WTC11 (cell line): ENCODE measurements at regions not wholly inside any gene's neighbourhood (a gene's known extent, or its start where the extent isn't known, plus 50 kb on each side); places are given as distances from the start of the nearest gene placed in this dataset.
A peak's percentile ranks its signal among the peaks of the same experiment; 100 is the strongest.

Source experiments
- ATAC-seq: fragments of 200-7000 bp; cut with Tn5 transposase; 2 replicates; pipeline ENCODE4 v1.10.0; 2021; ENCODE audit warnings: mild to moderate bottlenecking, moderate library complexity
- CTCF ChIA-PET: fragments of 300-600 bp; sonication (Branson Sonifier 250); formaldehyde crosslinking; loops from one replicate; lab custom pipeline; 2021; ENCODE audit warnings: antibody characterized with exemption; lab: Charles Lee
- POLR2A ChIA-PET: fragments of 350-600 bp; sonication (Branson Sonifier 250); formaldehyde crosslinking; loops from one replicate; lab custom pipeline; 2021; ENCODE audit warnings: antibody characterized with exemption; lab: Charles Lee
- DNase-seq: peaks from one replicate; pipeline ENCODE4 v3.0.0; 2021; ENCODE audit warnings: low spot score
- H3K27ac Mint-ChIP-seq: 2 replicates; pipeline ENCODE4 v1.8.0; 2021; ENCODE audit warnings: mixed read lengths
- H3K27me3 Mint-ChIP-seq: 2 replicates; pipeline ENCODE4 v1.8.0; 2021; ENCODE audit warnings: low read depth, mild to moderate bottlenecking, moderate library complexity, mixed read lengths
- H3K36me3 Mint-ChIP-seq: 2 replicates; pipeline ENCODE4 v1.8.0; 2021; ENCODE audit warnings: mixed read lengths
- H3K4me1 Mint-ChIP-seq: 2 replicates; pipeline ENCODE4 v1.8.0; 2022; ENCODE audit warnings: mixed read lengths
- H3K4me3 Mint-ChIP-seq: 2 replicates; pipeline ENCODE4 v1.8.0; 2021; ENCODE audit warnings: mild to moderate bottlenecking, moderate library complexity, mixed read lengths
- H3K9me3 Mint-ChIP-seq: 2 replicates; pipeline ENCODE4 v1.8.0; 2021; ENCODE audit warnings: mixed read lengths
- KAT7 ChIP-seq: sonication (generic); formaldehyde crosslinking; IDR thresholded peaks from 2 replicates; pipeline ENCODE4 v1.8.1; 2023; ENCODE audit warnings: missing genetic modification reagents, mild to moderate bottlenecking, borderline replicate concordance
- SP1 ChIP-seq: sonication (generic); formaldehyde crosslinking; conservative IDR thresholded peaks from 2 replicates; pipeline ENCODE4 v1.8.1; 2022; ENCODE audit warnings: missing genetic modification reagents
- ZBTB21 ChIP-seq: sonication (generic); formaldehyde crosslinking; IDR thresholded peaks from 2 replicates; pipeline ENCODE4 v1.8.1; 2023; ENCODE audit warnings: mild to moderate bottlenecking, missing genetic modification reagents, borderline replicate concordance
- ZNF263 ChIP-seq: sonication (generic); formaldehyde crosslinking; IDR thresholded peaks from 2 replicates; pipeline ENCODE4 v1.8.1; 2022; ENCODE audit warnings: low read depth, mild to moderate bottlenecking, moderate library complexity, missing genetic modification reagents
- TF ChIP-seq, protein P1 (sequence below): sonication (generic); formaldehyde crosslinking; IDR thresholded peaks from 2 replicates; pipeline ENCODE4 v1.8.0; 2022; ENCODE audit warnings: missing genetic modification reagents
- TF ChIP-seq, protein P2 (sequence below): sonication (generic); formaldehyde crosslinking; IDR thresholded peaks from 2 replicates; pipeline ENCODE4 v1.8.0; 2022; ENCODE audit warnings: mild to moderate bottlenecking, missing genetic modification reagents
- TF ChIP-seq, protein P3 (sequence below): fragments of 250-450 bp; sonication (Bioruptor Pico); IDR thresholded peaks from 2 replicates; pipeline ENCODE4 v1.9.0; 2021; ENCODE audit warnings: moderate library complexity, mild to moderate bottlenecking, inconsistent platforms, borderline replicate concordance
- TF ChIP-seq, protein P4 (sequence below): sonication (generic); formaldehyde crosslinking; IDR thresholded peaks from 2 replicates; pipeline ENCODE4 v1.8.0; 2023; ENCODE audit warnings: missing genetic modification reagents, mild to moderate bottlenecking, borderline replicate concordance

DNA sequence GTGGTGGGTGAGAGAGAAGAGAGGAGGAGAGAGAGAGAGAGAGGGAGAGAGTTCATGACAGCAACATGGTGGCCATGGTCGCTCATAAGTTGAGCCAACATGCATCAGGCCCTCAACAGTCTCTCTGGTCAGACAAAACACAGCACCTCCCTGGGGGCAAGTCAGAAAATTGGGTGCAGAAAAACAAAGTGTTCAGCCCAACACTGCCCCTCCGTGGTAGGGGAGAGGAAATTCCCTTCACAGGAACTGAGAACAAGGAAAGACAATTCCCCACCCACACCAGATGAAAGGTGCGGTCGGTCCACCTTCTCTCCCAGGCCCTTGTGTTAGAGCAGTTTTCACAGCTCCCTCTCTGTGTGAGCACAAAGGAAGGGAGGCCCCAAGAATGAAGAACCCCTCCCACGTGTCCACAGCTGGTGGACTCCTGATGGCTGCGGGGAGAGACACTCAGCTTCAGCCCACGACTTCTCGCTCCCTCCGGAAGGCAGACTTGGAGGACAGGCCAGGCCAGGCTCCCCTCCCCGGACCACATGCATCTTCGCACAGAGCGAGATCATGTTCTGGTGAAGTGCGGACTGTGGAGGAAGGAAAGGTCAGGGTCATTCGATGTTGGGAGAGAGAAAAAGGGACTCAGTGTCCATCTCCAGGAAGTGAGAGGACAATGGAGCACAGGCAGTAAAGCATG is 181.7 kb downstream of the ANAPC1 start (continued):
- TF ChIP-seq, protein P1, sequence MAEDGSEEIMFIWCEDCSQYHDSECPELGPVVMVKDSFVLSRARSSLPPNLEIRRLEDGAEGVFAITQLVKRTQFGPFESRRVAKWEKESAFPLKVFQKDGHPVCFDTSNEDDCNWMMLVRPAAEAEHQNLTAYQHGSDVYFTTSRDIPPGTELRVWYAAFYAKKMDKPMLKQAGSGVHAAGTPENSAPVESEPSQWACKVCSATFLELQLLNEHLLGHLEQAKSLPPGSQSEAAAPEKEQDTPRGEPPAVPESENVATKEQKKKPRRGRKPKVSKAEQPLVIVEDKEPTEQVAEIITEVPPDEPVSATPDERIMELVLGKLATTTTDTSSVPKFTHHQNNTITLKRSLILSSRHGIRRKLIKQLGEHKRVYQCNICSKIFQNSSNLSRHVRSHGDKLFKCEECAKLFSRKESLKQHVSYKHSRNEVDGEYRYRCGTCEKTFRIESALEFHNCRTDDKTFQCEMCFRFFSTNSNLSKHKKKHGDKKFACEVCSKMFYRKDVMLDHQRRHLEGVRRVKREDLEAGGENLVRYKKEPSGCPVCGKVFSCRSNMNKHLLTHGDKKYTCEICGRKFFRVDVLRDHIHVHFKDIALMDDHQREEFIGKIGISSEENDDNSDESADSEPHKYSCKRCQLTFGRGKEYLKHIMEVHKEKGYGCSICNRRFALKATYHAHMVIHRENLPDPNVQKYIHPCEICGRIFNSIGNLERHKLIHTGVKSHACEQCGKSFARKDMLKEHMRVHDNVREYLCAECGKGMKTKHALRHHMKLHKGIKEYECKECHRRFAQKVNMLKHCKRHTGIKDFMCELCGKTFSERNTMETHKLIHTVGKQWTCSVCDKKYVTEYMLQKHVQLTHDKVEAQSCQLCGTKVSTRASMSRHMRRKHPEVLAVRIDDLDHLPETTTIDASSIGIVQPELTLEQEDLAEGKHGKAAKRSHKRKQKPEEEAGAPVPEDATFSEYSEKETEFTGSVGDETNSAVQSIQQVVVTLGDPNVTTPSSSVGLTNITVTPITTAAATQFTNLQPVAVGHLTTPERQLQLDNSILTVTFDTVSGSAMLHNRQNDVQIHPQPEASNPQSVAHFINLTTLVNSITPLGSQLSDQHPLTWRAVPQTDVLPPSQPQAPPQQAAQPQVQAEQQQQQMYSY, result no peak
- TF ChIP-seq, protein P2, sequence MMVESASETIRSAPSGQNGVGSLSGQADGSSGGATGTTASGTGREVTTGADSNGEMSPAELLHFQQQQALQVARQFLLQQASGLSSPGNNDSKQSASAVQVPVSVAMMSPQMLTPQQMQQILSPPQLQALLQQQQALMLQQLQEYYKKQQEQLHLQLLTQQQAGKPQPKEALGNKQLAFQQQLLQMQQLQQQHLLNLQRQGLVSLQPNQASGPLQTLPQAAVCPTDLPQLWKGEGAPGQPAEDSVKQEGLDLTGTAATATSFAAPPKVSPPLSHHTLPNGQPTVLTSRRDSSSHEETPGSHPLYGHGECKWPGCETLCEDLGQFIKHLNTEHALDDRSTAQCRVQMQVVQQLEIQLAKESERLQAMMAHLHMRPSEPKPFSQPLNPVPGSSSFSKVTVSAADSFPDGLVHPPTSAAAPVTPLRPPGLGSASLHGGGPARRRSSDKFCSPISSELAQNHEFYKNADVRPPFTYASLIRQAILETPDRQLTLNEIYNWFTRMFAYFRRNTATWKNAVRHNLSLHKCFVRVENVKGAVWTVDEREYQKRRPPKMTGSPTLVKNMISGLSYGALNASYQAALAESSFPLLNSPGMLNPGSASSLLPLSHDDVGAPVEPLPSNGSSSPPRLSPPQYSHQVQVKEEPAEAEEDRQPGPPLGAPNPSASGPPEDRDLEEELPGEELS, result 0 out of 2 replicates have a peak, but pooled peaks have one; percentile 13
- TF ChIP-seq, protein P3, sequence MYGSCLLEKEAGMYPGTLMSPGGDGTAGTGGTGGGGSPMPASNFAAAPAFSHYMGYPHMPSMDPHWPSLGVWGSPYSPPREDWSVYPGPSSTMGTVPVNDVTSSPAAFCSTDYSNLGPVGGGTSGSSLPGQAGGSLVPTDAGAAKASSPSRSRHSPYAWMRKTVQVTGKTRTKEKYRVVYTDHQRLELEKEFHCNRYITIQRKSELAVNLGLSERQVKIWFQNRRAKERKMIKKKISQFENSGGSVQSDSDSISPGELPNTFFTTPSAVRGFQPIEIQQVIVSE (CRISPR knock-in tag), result no peak

DNA sequence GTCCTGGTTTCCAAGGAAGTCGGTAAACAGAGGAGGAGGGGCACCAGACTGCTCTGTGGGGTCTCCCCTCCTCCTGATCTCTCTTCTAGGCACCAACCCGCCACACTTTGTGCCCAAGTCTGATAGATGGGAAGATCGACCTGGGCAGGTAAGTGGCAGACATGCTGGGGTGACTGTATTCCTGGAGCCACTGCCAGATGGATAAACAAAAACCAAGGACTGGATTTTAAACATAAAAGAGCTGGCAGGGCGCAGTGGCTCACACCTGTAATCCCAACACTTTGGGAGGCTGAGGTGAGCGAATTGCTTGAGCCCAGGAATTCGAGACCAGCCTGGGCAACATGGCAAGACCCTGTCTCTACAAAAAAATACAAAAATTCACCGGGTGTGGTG is 181.2 kb downstream of the ANAPC1 start:
- peaks cover 10% of the 10 kb centered on the region; the same call in 1 of the 2 replicates for H3K27me3 Mint-ChIP-seq
- H3K27ac Mint-ChIP-seq, result 0 out of 2 replicates have a peak overlapping the region, but pooled peaks have one; percentile 23
- DNase-seq (no peak), ATAC-seq (no peak)
- peaks cover 7% of the 10 kb centered on the region; the same call in 1 of the 2 replicates for H3K36me3 Mint-ChIP-seq
- POLR2A ChIA-PET, result no interaction called here
- H3K4me3 Mint-ChIP-seq, result no peak overlapping the region
- TF ChIP-seq SP1 (CRISPR knock-in tag), result no peak
- no peak for TF ChIP-seq KAT7 (CRISPR knock-in tag)
- TF ChIP-seq, protein P4, sequence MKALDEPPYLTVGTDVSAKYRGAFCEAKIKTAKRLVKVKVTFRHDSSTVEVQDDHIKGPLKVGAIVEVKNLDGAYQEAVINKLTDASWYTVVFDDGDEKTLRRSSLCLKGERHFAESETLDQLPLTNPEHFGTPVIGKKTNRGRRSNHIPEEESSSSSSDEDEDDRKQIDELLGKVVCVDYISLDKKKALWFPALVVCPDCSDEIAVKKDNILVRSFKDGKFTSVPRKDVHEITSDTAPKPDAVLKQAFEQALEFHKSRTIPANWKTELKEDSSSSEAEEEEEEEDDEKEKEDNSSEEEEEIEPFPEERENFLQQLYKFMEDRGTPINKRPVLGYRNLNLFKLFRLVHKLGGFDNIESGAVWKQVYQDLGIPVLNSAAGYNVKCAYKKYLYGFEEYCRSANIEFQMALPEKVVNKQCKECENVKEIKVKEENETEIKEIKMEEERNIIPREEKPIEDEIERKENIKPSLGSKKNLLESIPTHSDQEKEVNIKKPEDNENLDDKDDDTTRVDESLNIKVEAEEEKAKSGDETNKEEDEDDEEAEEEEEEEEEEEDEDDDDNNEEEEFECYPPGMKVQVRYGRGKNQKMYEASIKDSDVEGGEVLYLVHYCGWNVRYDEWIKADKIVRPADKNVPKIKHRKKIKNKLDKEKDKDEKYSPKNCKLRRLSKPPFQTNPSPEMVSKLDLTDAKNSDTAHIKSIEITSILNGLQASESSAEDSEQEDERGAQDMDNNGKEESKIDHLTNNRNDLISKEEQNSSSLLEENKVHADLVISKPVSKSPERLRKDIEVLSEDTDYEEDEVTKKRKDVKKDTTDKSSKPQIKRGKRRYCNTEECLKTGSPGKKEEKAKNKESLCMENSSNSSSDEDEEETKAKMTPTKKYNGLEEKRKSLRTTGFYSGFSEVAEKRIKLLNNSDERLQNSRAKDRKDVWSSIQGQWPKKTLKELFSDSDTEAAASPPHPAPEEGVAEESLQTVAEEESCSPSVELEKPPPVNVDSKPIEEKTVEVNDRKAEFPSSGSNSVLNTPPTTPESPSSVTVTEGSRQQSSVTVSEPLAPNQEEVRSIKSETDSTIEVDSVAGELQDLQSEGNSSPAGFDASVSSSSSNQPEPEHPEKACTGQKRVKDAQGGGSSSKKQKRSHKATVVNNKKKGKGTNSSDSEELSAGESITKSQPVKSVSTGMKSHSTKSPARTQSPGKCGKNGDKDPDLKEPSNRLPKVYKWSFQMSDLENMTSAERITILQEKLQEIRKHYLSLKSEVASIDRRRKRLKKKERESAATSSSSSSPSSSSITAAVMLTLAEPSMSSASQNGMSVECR, result no peak
- no peak for TF ChIP-seq ZBTB21 (CRISPR knock-in tag)
- TF ChIP-seq, protein P1, result peak; percentile 81
- TF ChIP-seq ZNF263, result no peak
- peaks cover 58% of the 10 kb centered on the region for H3K4me1 Mint-ChIP-seq
- peaks cover 7% of the 10 kb centered on the region; the same call in 1 of the 2 replicates for H3K9me3 Mint-ChIP-seq
- CTCF ChIA-PET, result interaction anchor here (0.7 kb wide), 1 partner anchor 524 kb away, joined by 3 read pairs; no protein-coding TSS in a partner anchor
